Eye (tissue), 1 donor: ENCODE measurements at regions not wholly inside any gene's neighbourhood (a gene's known extent, or its start where the extent isn't known, plus 50 kb on each side); places are given as distances from the start of the nearest gene placed in this dataset.
A peak's percentile ranks its signal among the peaks of the same experiment; 100 is the strongest.

Experiments used
- DNase-seq: peaks from one replicate; pipeline ENCODE4 v3.0.0-alpha.2; 2015

DNA sequence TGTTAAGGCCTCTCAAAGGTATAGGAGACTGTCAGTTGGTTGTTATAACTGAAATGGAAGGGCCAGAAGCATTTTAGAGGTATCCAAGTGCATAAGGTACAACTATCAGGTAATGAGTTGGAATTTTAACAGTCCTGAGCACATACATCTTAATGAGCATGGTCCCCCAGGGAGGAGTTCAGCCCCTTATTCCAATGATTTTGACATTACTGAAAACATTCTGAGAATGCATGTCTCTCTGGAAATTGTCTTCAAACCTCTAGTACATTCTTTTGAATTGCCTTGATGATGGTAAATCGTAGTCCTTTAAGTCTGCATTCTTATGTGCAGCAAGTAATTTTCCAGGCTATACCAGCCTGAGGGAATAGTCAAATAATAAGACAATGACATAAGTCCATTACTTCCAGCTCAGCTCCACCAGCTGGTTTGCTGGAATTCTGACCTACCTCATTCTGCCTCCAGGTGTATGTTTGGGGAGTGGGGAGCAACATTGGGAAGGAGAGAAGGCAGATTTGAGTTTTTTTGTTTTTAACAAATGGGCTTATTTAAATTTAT, 239.2 kb downstream of the MSRB3 start:
- peak; percentile 25 for DNase-seq

DNA sequence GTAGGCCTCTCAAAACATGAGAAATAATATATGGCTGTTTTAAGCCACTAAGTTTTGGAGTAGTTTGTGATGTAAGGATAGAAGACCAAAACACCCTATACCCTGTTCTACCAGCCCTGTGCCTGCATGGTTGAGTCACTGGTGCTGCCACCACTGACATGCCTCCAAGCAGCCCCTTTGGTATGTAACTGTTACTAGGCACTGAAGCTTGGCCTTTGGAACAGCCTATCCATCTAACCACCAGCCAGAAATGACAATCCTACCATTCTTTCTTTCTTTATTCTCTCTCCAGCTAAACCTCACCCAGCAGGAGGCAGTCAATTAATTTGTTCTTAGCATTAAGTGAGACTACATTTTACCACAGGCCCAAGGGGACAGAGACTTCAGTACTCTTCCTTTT, 240.3 kb downstream of the MSRB3 start:
- DNase-seq = no peak

- DNase-seq = no peak
Observed at GRCh38 chr12:65520658-65521057, 242.2 kb downstream of the MSRB3 start.

DNA sequence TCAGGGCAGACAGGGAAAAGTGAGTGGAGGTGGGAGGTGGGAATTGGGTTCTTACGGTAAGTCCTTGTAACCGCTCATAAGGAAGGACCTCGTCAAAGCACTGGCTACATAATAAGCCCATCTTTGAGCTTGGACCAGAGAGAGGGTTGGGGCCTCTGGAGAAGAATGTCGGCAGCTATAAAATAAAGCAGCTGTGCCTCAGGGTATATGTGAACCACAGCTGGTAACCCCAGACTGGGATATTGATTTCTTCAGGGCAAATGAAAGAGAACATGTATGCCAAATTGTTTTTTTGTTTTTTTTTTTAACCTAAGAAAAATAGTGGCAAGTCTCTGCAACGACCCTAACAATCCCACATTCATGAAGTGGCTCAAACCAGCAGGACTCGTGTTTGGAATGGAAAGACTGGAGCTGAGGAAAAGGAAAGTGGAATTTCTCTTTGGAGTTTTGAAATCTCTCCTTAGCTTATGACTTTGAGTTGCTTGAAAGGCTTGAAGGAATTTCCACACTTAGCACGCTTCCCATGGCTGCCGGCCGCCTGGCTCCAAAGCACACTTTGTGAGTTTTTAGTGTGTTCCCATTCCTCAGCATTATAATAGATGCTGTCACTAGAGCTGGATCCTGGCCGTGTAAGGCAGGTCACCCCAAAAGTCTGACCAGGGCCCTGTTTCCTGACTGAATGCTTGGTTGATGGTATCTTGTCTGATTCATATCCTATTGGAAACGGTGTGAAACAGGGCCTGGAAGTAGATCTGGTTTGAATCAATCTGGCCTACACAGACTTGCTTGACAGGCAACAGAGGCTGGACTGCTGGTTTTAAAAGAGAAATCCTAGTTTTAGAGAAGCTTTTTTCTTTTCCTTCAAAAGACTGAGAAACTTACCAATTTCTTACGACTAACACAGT, 244.7 kb downstream of the MSRB3 start:
- DNase-seq = no peak

DNA sequence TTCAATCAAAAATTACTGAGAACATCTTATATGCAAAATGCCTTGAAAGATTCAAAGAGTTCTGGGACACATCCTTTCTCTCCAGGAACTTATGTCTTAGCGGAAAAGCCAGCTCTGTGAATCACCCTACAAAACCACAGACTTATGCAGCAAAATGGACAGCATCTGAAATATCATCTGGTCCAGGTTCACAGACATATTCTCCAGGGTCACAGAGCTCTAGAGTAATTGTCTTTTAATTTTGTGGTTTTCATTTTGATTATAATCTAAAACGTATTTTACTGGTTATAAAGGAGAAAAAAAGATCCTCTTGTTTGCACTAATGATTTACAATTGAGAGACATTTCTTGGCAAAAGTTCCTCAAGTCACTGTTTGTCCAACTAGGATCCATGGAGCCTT, 246.2 kb downstream of the MSRB3 start:
- DNase-seq = no peak

DNA sequence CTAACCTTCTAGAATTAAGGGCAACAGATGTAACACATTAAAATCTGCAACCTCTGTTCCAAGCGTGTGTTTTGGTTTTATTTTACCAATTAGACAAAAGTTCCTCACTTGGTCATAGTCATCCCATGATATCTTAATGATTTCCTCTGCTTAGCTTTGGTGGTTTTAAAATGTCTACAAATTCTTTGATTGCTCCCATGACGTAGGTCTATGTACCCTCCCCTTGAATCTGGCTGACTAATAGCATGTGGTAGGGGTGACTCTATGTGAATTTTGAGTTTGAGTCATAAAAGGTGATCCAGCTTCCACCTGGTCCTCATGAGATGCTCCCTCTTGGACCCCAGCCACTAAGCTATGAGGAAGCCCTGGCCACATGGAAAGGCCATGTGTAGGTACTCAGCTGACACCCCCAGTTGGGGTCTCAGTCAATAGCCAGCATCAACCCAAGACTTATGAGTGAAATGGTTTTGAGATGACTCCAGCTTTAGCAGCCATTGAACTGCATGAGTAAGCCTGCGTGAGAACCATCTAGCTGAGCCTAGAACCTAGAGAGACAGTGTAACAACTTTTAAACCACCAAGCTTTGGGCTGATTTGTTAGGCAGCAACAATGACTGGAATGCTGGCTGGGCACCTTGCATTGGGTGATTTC, 247.1 kb downstream of the MSRB3 start:
- DNase-seq = no peak

DNA sequence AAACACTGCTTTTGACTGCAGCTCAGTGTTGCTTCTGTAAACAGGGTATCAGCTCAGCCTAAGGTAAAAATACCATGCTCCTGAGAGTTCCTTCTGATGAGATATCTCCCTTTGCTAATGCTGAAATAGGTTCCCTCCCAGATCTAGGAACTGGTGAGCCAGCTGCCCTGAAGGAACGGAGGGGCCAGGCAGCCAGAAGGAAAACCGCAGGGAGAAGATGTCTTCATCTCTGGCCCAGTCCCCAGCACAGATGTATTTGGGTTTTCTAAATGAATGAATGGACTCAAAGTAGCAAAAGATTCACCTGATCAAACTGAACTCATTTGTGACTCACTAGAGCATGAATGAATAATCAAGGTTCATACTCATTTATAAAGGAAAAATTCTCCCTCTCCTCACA, 247.8 kb downstream of the MSRB3 start:
- DNase-seq = no peak

GRCh38 chr12:65528127-65528526, 249.6 kb downstream of the MSRB3 start:
- DNase-seq = no peak

DNA sequence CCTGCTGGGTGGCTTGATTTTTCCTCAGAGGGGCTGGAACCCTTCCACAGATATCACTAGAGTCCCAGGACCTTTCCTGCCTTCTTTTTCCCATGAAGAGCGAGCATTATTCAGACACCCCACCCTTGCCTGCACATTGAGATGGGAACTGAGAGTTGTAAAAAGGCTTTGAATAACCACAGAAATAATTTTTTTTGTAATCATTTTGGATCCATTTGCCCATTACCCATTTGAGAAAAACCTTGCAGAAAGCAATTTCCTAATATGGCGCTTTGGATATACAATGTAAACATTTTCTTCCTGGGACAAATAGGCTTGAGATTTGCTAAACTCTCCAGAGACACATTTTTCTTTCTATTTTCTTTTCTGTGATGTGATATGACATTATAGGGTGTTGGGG, 250.6 kb downstream of the MSRB3 start:
- no peak for DNase-seq

DNA sequence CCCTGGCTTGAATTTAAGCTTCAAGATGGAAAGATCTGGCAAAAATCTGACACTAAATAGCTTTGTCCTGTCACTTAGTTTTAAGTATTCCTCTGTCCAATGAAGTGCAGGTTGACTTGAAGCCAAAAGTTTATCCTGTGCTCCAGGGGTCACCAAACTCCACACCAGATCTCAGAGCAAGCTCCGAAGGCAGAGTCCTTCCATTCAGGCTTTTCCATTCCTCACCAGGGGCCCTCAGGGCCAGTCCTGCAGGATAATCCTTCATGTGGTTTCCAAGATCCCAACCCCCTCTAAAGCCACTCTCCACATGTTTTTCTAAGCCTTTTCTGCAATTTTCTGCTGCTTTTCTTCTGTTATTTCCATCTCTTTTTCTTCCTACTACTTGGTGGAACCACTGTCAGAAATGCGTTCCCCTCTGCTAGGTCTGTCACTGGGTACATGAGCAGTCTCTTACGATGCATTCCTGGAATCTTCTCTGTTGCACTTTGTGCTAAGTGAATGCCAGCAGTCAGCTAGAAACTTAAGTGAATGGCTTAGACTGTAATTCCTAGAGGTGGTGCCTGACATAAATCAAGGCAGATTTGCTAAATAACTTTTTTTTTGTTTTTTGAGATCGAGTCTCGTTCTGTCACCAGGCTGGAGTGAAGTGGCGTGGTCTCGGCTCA, 251.4 kb downstream of the MSRB3 start:
- no peak for DNase-seq

DNA sequence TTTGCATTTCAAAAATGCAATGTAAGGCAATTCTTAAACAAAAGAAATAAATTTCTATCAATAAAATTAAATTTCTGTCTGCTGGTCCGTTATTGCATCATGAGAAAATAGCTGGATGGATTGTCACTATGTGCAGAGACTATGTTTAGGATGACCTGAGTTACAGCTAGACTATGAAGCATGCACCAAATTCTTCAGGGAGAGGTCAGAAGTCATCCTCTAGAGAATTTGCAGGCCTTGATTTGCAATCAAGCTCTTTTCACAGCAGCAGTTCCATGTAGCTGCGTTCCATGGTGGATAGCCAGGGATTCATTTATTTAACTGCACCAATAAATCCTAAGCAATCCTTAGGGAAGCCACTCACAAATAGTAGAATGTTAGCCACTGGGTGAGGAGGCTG, 253.7 kb downstream of the MSRB3 start:
- DNase-seq = no peak

GRCh38 chr12:65532764-65533163, 254.3 kb downstream of the MSRB3 start:
- DNase-seq = peak; percentile 14

- no peak for DNase-seq
Observed at GRCh38 chr12:65533177-65533883, 254.8 kb downstream of the MSRB3 start.

DNA sequence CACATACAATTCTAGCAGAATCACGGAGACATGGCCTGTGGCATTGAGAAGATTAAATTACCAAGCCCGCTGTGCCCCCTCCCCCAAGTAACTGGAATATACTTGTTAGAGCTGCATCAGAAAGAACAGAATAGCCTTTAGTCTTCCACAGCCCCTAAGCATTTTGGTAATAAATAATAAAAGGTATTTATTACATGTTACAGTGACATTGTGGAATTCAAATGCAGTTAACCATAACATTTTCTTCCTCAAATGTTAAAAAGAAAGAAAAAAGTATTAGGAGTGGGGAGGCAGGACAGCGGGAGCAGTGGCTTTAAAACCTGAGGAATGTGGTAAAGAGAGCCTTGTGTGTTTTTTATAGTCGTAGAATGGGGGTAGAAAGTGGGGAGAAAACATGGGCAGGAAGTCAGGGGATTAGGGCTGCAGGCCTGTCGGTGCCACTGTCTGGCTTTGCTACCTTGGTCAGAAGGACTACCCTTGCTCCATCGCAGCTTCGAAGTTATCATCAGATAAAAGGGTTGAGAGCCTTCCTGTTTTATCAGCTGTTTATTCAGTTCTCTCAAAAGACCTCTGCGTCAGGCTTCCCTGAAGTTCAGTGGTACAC, 255.9 kb downstream of the MSRB3 start:
- DNase-seq = peak; percentile 27

DNA sequence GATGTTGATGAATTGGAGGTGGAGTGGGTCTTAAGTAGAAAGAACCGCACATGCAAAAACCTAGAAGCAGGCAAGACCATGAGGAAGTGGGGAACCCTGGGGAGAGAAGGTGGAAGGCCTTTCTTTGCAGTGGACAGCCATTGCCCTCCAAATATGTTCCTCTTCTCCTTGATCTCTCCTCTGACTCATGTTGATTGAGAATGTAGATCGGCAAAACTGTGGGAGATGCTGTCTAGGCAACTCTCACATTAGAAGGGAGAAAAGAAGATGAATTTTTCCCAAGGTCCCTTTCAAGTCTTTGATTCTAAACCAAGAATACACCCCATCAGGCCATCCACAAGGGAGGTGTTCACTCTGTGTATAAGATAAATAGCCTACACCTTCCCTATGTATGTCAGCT, 257.5 kb downstream of the MSRB3 start:
- DNase-seq = no peak

DNA sequence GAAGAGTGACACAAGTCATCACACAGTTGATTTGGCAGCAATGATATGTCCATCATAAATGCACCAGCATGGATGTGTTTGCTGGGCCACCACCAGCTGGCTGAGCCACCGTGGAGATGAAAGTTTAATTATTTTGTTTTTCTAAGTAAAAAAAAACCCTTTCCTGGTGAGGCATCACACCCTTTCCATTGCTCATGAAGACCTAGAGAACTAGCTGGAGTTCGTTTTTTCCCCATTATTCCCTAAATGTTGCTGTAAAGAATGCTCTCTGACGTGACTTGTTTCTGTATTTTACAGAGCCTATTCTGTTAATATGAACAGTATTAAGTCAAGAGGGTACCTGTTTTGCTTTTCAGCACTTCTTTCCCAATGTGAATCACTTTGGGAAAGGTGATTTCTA, 257.9 kb downstream of the MSRB3 start:
- DNase-seq = no peak

GRCh38 chr12:65536876-65537681, 258.6 kb downstream of the MSRB3 start:
- DNase-seq = peak; percentile 66

GRCh38 chr12:65537978-65538377, 259.5 kb downstream of the MSRB3 start:
- no peak for DNase-seq

- DNase-seq = no peak
Observed at GRCh38 chr12:65539023-65539422, 260.5 kb downstream of the MSRB3 start.

- DNase-seq = no peak
Observed at GRCh38 chr12:65540140-65540539, 261.7 kb downstream of the MSRB3 start.

- no peak for DNase-seq
Observed at GRCh38 chr12:65546528-65546927, 268.0 kb downstream of the MSRB3 start.
